ENCODE measurements at regions not wholly inside any gene's neighbourhood (a gene's known extent, or its start where the extent isn't known, plus 50 kb on each side); places are given as distances from the start of the nearest gene placed in this dataset.

DNA sequence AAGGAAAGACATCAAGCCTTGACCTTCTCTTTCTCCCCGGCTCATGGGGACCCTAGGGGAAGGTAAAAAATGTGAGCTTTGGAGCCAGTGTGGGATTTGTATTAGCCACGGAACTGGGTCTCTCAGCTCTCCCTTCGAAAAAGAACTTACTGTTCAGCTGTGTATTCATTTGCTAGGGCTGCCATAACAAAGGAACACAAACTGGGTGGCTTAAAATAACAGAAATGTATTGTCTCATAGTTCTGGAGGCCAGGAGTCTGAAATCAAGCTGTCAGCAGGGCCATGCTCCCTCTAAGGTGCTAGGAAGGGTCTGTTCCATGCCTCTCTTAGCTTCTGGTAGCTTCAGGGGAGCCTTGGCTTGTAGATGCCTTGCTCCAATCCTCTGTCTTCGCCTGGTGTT lies 83.5 kb upstream of the SLC2A1 start:
- TF ChIP-seq, protein P1, sequence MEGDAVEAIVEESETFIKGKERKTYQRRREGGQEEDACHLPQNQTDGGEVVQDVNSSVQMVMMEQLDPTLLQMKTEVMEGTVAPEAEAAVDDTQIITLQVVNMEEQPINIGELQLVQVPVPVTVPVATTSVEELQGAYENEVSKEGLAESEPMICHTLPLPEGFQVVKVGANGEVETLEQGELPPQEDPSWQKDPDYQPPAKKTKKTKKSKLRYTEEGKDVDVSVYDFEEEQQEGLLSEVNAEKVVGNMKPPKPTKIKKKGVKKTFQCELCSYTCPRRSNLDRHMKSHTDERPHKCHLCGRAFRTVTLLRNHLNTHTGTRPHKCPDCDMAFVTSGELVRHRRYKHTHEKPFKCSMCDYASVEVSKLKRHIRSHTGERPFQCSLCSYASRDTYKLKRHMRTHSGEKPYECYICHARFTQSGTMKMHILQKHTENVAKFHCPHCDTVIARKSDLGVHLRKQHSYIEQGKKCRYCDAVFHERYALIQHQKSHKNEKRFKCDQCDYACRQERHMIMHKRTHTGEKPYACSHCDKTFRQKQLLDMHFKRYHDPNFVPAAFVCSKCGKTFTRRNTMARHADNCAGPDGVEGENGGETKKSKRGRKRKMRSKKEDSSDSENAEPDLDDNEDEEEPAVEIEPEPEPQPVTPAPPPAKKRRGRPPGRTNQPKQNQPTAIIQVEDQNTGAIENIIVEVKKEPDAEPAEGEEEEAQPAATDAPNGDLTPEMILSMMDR (IDR thresholded peaks at IDR 0.05; ENCODE audit: low read depth, low read length) = no peak
- TF ChIP-seq EZH2phosphoT487 (IDR thresholded peaks at IDR 0.05; ENCODE audit: low read depth) = no peak
- H3K79me2 ChIP-seq (ENCODE audit: low read length) = no peaks in the 10 kb centered on the region
- no peak overlapping the region for H3K27ac ChIP-seq (ENCODE audit: low read length)
- H3K4me1 ChIP-seq (ENCODE audit: low read length) = peaks cover 14% of the 10 kb centered on the region
- no peaks in the 10 kb centered on the region for H3K27me3 ChIP-seq (ENCODE audit: low read depth, low read length)
- H3K36me3 ChIP-seq (replicated peaks; ENCODE audit: low read depth, low read length) = no peaks in the 10 kb centered on the region
- no peaks in the 10 kb centered on the region for H3K9me3 ChIP-seq (ENCODE audit: insufficient read depth, low read length)
- no peaks in the 10 kb centered on the region for H4K20me1 ChIP-seq (ENCODE audit: insufficient read depth, low read length)
- no peak overlapping the region for H3K4me2 ChIP-seq (ENCODE audit: low read length)
- no peak overlapping the region for H3K9ac ChIP-seq (ENCODE audit: low read length)
- H3K4me3 ChIP-seq (ENCODE audit: low read length) = no peak overlapping the region
- H2AFZ ChIP-seq (ENCODE audit: low read depth, low read length) = no peak overlapping the region

DNA sequence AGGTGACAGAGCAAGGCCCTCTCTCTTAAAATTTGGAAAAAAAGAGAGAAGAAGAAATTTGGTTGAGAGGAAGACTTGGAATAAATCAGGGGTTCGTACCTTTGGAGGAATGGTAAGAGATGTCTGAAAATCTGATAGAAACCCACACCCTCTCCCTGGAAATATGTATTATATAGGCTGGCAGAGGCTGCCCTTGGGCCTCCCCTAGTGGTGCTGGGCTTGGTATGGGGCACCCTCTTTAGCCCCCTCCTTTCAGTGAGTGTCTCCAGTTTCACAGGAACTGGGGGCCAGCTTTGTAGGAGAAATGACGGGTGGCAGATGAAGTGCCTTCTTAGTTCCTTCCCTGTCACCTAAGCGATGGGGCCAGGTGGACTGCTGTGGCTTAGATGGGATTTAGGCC lies 82.9 kb upstream of the SLC2A1 start:
- Histone ChIP-seq H3K4me1 (ENCODE audit: low read length) (peaks cover 19% of the 10 kb centered on the region), H4K20me1 (ENCODE audit: insufficient read depth, low read length) (no peaks in the 10 kb centered on the region)
- no peak for TF ChIP-seq EZH2phosphoT487 (IDR thresholded peaks at IDR 0.05; ENCODE audit: low read depth)
- TF ChIP-seq, protein P1 (IDR thresholded peaks at IDR 0.05; ENCODE audit: low read depth, low read length) = no peak

DNA sequence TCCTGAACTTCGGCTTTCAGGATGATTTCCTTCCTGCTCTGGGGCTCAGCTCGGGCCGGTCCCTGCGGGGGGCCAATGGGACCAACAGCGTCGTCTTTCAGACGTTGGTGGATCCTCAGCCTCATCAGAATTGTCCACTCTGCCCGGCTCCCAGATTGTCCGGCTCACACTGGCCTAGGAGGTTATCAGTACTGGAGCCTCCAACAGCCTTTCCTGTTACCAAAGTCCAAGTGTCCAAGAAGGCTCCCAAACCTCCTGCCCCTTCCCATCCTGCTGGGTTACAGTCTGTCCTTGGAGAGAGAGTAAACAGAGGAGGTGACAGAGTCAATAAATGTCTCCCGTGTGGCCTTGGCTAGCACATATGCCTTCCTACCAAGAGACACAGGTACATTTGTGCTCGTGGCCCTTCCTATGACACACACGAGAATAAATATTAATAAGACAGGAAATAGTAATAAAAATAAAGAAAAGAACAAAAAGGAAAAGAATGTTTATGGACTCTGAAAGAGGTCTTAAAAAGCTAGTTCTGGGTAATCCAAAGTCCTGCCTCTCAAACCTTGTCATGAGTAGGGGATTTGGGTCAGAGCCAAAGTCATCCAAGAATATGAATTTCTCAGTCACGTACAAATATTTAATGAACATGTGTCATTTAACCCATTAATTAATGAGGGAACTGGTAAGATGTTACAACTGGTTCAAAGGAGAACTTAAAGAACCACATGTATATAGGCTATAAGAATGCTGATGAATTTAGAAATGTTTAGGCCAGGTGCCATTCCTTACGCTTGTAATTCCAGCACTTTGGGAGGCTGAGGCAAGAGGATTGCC lies 80.8 kb upstream of the SLC2A1 start:
- Histone ChIP-seq H3K79me2 (ENCODE audit: low read length) (no peaks in the 10 kb centered on the region), H3K4me2 (ENCODE audit: low read length) (no peak overlapping the region), H3K27ac (ENCODE audit: low read length) (no peak overlapping the region), H3K9ac (ENCODE audit: low read length) (no peak overlapping the region), H4K20me1 (ENCODE audit: insufficient read depth, low read length) (no peaks in the 10 kb centered on the region), H3K27me3 (ENCODE audit: low read depth, low read length) (no peaks in the 10 kb centered on the region), H3K36me3 (replicated peaks; ENCODE audit: low read depth, low read length) (no peaks in the 10 kb centered on the region), H2AFZ (ENCODE audit: low read depth, low read length) (no peak overlapping the region), H3K9me3 (ENCODE audit: insufficient read depth, low read length) (no peaks in the 10 kb centered on the region), H3K4me3 (ENCODE audit: low read length) (no peak overlapping the region), H3K4me1 (ENCODE audit: low read length) (peaks cover 24% of the 10 kb centered on the region)
- TF ChIP-seq, protein P1 (IDR thresholded peaks at IDR 0.05; ENCODE audit: low read depth, low read length) = no peak
- TF ChIP-seq EZH2phosphoT487 (IDR thresholded peaks at IDR 0.05; ENCODE audit: low read depth) = no peak

More for the DNA sequence above, 82.9 kb upstream of the SLC2A1 start:
- H3K79me2 ChIP-seq (ENCODE audit: low read length) = no peaks in the 10 kb centered on the region
- no peak overlapping the region for H3K9ac ChIP-seq (ENCODE audit: low read length)
- no peak overlapping the region for H2AFZ ChIP-seq (ENCODE audit: low read depth, low read length)
- H3K9me3 ChIP-seq (ENCODE audit: insufficient read depth, low read length) = no peaks in the 10 kb centered on the region
- no peaks in the 10 kb centered on the region for H3K36me3 ChIP-seq (replicated peaks; ENCODE audit: low read depth, low read length)
- no peak overlapping the region for H3K4me2 ChIP-seq (ENCODE audit: low read length)
- H3K27ac ChIP-seq (ENCODE audit: low read length) = no peak overlapping the region
- H3K4me3 ChIP-seq (ENCODE audit: low read length) = no peak overlapping the region
- no peaks in the 10 kb centered on the region for H3K27me3 ChIP-seq (ENCODE audit: low read depth, low read length)

- Histone ChIP-seq H3K9ac (ENCODE audit: low read length) (no peak overlapping the region), H3K4me1 (ENCODE audit: low read length) (peaks cover 26% of the 10 kb centered on the region), H3K27ac (ENCODE audit: low read length) (no peak overlapping the region)
Measured at GRCh38 chr1:43038232-43038935, 79.7 kb upstream of the SLC2A1 start.

More at GRCh38 chr1:43038232-43038935, 79.7 kb upstream of the SLC2A1 start:
- Histone ChIP-seq H3K79me2 (ENCODE audit: low read length) (no peaks in the 10 kb centered on the region), H2AFZ (ENCODE audit: low read depth, low read length) (no peak overlapping the region), H3K36me3 (replicated peaks; ENCODE audit: low read depth, low read length) (no peaks in the 10 kb centered on the region), H4K20me1 (ENCODE audit: insufficient read depth, low read length) (no peaks in the 10 kb centered on the region), H3K9me3 (ENCODE audit: insufficient read depth, low read length) (no peaks in the 10 kb centered on the region), H3K27me3 (ENCODE audit: low read depth, low read length) (no peaks in the 10 kb centered on the region), H3K4me3 (ENCODE audit: low read length) (no peak overlapping the region), H3K4me2 (ENCODE audit: low read length) (no peak overlapping the region)
- TF ChIP-seq EZH2phosphoT487 (IDR thresholded peaks at IDR 0.05; ENCODE audit: low read depth) = no peak
- TF ChIP-seq, protein P1 (IDR thresholded peaks at IDR 0.05; ENCODE audit: low read depth, low read length) = no peak
